NT2/D1 (cell line): ENCODE measurements at regions not wholly inside any gene's neighbourhood (a gene's known extent, or its start where the extent isn't known, plus 50 kb on each side); places are given as distances from the start of the nearest gene placed in this dataset.

ENCODE experiments used
- YY1 ChIP-seq: IDR thresholded peaks from 2 replicates; pipeline ENCODE4 v1.6.1; 2011; ENCODE audit not compliant: insufficient read length, insufficient read depth
- ZNF274 ChIP-seq: IDR thresholded peaks from 2 replicates; pipeline ENCODE4 v1.6.1; 2011; ENCODE audit warnings: mild to moderate bottlenecking, low read depth, low read length

DNA sequence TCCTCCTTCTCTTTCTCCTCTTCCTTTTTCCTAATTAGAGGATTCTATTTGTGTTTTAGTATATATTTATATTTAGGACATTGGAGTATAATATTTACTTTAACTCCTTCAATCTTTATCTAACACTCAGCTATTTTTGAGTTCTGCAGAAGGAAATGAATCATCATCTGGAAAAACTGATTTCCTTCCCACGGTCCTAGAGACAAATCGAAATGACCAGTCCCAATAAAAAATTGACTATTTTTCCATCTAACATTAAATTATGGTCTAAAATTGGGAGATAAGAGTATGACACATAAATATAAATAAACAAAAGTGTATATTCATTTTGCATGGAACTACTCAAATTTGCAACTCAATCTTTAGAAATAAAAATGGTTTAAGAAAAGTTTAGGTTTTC lies 167.4 kb downstream of the TMTC3 start:
- TF ChIP-seq YY1 (no peak), ZNF274 (no peak)
